Stimulated activated CD4-positive, alpha-beta T cell treated with anti-CD3 and anti-CD28 coated beads, Interleukin-4, amount 100 ng/mL, for 1 hour (primary cell): ENCODE measurements at regions not wholly inside any gene's neighbourhood (a gene's known extent, or its start where the extent isn't known, plus 50 kb on each side); places are given as distances from the start of the nearest gene placed in this dataset.

ENCODE experiments used
- DNase-seq: peaks from one replicate; pipeline ENCODE4 v3.0.0-alpha.2; 2020

DNA sequence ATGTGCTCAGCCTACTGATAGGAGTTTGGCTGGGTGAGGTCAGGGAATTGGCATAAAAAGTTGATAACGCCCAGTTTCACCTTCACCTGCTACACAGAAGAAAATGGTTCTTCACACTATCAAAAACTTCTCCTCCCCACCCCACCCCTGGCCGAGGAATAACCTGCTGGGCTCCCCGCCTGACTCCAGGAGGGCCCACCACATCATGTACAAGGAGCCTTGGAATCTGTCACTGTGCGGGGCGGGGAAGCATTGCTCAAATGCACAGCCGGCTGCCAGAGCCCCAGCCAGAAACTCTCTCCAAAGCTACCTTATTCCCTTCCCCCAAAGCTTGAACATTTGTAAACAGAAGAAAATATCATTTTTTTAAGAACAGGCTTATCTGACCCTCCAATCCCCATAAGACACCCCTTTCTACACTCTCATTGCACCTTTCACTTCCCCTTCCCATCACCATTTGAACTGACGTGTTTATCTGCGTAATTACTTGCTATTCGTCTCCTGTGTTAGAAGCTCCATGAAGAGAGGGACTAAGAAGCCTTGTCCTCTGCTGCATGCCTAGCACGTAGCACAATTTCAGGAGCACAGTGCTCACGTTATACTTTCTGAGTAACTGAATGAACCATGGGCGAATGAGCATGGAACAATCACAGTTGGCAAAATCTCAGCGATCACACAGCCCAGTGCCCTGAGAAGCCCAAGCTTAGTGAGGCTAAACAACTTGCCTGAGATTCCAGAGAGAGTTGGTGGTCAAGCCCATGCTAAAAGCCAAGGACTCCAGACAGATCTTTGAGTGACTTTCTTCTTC lies 82.9 kb downstream of the HES1 start:
- no peak for DNase-seq

DNA sequence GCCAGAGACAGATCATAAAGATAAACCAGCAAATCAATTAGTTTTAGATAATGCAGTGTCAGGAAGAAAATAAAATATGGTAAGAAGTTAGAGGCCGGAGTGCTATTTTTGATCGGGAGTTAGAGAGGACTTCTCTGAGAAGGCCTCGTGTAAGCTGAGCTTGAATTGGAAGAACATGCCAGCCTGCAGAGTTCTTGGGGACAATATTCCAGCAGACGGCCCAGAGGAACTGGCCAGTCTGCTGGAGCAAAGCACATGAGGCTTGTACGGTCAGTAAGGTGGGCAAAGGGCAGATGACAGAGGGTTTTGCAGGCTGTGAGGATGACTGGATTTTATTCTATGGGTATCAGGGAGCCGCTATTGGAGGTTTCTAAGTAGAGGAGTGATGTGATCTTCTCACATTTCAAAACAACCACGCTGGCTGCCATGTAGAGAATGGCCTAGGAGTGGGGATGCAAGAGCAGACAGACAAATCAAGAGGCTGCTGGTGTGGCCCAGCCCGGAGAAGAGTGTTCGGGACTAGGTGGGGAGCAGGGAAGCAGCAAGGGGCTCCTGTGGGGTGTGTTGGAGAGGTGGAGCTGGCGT lies 84.0 kb downstream of the HES1 start:
- no peak for DNase-seq

DNA sequence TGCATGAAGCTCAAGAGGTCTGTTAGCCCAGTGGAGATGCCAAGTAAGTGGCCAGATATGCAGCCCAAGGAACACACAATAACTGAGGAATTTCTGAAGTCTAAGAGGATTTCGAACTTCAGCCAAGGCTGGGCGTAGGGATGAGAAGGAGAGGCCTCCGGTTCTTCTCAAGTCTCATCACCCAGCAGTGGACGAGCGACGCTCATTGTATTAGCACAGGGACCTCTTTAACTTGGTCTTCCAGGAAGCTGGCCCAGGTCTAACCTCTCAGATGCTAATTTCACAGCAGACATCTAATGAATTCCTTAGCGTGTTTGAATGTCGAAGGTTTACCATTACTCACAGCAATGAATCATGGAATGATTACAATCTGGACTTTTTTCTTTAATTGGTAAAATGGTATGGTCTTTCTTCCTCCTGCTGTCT lies 85.0 kb downstream of the HES1 start:
- DNase-seq: no peak

DNA sequence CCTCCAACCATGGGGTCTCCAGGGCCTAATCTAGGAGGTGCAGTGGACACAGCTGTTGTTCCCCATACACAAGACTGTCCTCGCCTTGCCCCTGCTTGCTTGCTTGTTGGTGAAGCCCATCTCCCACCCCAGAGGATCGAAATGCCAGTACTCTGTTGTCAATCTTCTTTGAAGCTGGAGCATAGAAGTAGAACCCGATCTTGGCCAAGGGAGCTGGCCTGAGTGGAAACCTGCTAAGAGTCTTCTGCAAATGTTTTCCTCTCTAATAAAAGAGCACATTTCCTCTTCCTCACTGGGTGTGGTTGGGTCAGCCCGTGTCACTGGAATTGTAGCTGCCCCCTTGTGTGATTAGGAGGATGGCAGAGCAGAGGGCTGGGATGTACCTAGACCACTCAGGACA lies 85.4 kb downstream of the HES1 start:
- no peak for DNase-seq

DNA sequence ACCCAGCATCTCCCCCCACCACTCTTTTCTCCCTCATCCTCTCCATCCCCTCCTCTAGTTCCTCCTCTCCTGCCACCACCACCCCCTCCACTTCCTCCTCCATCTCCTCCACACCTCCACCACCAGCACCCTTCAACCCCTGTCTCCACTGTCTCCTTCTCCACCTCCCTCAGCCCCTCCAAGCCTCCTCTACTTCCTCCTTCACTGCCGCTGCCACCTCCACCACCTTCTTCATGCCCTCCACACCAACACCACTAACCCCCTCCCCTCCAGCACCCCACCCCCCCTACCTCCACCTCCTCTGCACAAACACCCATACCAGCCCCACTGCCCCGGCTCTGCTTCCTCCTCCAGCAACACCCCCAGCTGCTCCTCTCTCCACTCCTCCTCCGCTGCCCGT lies 88.0 kb downstream of the HES1 start:
- DNase-seq: no peak

DNA sequence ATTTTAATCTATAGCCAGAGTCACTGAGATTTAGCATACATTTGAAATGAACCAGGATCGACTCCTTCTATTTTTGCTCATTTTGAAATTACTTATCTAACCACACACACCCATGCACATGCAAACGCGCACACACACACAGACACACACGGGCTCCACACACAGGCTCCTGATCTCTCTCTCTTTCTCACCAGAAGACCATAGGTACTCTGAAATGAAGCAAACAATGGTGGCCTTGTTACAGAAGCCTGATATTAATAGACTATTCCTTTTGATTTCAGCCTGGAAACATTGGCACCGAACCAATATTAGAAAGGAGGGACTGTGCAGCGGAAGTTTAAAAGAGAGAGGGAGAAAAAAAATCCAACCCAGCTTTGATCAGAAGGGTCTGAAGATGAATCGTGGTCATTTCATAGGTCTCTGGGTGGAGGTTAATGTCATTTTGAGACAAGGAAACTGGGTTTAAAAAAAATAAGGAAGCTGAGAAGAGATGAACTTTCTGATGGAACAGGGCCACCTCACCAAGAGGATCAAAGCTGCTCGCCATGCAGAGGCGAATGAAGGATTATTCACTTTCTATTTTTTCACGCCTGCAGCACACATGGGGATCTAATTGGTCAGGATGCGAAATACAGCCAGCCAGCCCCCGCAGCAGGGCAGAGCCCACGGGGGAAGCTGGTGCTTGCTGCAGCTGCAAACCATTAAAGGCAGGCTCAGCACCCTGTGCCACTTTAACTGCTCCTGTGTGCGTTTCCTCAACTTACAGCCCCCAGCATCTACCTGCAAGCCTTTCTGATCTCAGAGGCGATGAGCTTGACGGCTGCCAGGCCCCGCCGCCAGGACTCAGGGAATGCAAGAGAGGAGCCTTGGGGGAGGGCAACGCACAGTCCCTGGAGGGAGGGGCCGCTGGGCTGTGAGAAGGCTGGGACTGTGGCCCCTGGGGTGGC lies 88.8 kb downstream of the HES1 start:
- DNase-seq: no peak

DNA sequence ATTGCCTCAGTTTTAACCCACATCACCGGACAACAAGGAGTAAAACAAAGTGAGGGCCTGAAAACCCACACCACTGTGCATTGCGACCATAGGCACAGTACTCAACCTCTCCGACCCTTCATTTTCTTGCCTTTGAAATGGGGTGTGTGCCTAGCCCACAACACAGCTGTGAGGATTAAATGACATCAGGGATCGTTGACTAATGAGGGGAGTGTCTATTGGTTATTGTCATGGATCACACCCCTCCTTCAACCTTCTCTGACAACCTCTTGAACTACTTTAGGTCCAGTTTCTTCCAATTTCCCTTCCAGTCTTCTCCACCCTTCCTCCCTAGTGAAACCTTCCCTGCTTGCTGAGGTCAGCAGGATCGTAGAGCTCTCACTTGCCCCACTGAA lies 89.5 kb downstream of the HES1 start:
- no peak for DNase-seq

DNA sequence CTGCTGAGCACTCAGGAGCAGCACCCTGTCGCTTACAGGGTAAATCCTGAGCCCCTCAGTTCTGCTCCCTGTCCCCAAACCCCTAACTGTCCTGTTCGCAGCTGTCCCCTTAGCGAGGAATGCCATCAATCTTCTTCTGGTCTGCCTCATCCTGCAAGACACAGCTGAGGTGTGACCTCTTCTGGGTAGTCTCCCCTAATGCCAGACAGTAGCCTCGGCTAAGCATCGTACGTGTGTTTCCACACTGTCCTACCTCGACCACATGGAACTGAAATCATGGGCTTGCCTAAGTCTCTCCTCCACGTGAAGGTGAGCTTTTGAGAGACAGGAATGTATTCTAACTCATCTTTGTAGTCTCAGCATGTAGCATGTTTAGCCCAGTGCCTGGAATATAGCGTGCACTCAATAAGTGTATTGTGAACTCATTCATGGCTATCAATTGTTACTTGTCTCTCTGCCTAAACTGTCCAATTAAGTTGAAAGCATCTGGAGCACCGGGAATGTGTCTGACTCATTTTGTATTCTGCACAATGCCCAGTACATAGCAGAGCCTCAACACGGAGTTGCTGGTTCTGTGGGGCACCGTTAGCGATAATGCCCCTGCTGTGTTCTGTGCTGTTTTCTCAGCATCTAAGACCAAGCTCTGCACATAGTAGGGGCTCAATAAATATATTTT lies 90.2 kb downstream of the HES1 start:
- DNase-seq: no peak

DNA sequence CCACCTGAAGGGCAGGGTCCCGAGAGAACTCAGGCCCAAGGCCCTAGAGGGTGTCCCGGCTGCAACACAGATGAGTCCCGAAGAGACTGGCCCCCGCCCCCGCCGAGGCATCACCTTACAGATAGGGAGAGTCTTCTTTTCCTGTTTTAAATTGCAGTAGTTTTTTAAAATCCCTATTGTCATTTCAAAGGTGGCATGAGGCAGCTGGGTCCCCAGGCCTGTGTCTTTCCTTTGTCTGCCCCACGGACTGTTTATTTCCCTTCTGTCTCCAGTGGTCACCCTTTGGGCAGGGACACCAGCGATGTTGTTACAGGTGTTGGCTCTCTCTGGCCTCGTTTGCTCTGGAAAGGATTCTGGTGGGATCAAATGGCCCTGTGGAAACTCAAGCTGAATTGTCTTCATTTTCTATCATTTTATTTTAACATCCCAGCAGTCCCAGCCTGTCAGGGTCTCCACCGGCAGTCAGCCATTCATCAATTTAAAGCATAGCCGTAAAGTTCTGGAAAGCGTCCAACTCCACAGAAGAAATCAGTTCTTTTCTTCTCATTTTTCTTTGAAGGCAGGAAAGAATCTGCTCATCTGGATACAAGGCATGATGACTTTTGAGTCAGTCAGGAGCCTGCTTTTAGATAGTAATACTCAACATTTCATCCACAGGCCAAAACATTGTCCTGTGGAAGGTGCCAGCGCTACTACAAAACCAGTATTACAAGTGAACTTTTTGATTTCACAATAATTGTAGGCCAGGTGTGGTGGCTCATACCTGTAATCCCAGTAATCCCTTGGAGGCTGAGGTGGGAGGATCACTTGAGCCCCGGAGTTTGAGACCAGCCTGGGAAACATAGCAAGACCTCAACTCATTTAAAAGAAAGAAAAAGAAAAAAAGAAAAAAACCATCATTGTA lies 96.2 kb downstream of the HES1 start:
- DNase-seq: no peak

DNA sequence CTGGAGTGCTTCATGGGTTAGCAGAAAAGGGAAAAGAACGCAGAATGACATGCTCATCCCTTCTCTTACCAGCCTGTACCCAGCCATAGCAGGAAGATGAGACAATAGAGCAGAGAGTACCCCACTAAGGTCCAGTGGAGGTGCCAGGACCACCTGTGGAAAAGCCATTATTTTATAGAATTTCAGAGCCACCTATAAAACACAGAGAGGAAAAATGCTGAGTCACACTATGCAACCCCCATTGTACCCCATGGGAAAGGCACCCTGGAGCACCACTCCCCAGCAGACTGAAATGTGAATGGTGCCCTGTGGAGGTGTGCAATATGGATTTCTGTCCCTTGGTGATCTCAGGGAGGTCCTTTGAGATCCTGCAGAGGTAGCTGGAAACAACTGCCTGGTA lies 97.2 kb downstream of the HES1 start:
- DNase-seq: no peak

DNA sequence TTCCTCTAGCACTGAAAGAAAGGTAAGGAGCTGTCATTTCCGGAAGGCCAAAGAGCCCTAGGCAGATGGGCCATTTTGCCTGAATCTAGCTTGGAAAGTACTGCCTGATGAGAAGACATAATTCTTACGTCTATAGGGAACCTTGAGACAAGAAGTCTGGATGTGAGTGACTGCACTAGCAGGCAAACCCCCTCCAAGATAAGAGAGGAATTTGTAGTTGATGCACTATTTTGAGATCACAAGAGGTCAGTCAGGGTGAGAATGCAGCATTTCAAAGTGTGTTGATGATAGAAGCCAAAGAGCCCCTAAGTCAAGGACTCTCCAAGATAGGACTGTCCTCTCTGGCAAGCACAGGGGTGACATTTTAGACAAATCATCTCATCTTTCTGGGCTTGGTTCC lies 99.2 kb downstream of the HES1 start:
- DNase-seq: no peak

DNA sequence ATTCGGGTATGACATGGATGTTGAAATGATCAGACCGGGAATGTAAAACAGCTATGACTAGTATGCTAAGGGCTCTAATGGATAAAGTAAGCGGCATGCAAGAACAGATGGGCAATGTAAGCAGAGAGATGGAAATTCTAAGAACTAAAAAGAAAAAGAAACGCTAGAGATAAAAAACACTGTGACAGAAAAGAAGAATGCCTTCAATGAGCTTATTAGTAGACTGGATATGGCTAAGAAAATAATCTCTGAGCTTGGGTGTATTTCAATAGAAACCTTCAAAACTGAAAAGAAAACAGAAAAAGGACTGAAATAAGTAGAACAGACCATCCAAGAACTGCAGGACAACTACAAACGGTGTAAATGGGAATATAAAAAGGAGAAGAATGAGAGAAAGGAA lies 101.2 kb downstream of the HES1 start:
- DNase-seq: no peak

DNA sequence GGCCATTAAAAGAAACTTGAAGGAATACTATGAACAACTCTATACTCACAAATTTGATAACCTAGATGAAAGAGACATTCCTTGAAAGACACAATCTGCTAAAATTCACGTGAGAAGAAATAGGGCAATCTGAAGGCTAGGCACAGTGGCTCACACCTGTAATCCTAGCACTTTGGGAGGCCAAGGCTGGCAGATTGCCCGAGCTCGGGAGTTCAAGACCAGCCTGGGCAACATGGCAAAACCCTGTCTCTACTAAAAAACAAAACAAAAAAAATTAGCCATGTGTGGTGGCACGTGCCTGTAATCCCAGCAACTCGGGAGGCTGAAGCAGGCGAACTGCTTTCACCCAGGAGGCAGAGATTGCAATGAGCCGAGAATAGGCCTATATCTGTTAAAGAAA lies 104.8 kb downstream of the HES1 start:
- no peak for DNase-seq

DNA sequence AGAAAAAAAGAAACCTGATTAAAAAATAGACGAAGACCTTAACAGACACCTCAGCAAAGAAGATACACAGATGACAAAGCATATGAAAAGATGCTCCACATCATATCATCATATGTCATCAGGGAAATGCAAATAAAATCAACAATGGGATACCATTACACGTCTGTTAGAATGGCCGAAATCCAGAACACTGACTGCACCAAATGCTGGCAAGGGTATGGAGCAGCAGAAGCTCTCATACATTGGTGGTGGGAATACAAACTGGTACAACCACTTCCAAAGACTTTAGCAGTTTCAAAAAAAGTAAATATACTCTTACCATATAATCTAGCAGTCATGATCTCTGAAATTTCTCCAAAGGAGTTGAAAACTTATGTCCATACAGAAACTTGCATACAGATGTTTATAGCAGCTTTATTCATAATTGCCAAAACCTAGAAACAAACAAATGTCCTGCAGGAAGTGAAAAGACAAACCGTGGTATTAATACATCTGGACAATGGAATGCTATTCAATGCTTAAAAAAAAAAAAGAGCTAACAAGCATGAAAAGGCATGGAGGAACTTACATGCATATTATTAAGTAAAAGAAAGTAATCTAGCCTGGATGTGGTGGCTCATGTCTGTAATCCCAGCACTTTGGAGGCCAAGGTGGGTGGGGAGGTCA lies 107.4 kb downstream of the HES1 start:
- no peak for DNase-seq

DNA sequence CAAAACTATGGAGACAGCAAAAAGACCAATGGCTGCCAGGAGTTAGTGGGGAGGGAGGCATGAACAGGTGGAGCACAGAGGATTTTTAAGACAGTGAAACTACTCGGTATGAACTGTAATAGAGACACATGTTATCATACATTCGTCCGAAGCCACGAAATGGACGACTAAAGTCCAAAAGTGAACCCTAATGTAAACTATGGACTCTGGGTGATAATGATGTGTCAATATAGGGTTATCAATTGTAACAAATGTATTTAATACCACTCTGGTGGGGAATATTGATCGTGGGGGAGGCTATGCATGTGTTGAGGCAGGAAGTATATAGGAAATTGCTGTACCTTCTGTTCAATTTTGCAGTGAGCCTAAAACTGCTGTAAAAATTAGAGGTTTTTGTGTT lies 107.0 kb downstream of the CPN2 start:
- DNase-seq: no peak

DNA sequence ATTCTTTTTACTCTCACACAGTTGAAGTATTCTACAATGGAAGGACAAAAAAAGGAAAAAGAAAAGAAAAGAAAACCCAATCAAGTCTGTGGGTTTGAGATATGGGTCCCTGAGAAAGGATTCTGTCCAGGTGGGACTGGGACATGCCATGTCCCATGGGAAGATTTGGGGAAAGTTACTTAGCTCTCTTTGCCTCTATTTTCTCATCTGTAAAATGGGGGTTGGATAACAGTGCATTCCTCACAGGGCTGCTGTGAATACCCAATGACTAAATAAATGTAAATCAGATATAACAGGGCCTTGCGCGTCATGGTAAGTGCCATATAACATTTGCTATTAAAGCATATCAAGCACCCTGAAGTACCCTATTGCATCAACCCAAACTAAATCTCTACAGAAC lies 105.7 kb downstream of the CPN2 start:
- DNase-seq: no peak

DNA sequence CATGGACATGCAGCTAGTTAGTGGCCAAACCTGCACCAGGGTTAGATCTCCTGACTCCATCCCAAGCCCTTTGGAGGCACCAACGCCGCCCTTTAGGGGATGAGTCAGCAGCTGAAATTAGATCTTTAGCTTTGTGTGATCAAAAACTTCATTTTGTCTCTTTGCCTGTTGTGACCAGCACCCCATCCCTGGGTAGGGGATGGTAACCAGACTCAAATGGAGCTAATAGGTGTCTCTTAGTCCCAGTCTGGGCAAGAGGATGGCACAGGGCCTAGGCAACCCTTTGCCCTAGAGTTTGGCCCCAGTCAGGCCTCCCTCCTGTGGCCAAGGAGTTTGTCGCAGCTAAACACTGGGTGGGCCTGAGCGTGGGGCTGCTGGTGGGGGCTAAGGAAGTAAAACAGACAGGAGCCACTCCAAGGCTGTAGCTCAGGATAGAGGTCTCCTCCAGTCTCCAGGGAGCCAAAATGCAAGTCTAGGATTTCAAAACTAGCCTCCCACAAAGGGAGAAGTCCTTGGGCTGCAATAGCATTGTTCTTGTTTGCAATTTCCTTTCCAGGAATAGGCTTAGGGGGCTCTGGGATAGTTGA lies 105.1 kb downstream of the CPN2 start:
- no peak for DNase-seq

DNA sequence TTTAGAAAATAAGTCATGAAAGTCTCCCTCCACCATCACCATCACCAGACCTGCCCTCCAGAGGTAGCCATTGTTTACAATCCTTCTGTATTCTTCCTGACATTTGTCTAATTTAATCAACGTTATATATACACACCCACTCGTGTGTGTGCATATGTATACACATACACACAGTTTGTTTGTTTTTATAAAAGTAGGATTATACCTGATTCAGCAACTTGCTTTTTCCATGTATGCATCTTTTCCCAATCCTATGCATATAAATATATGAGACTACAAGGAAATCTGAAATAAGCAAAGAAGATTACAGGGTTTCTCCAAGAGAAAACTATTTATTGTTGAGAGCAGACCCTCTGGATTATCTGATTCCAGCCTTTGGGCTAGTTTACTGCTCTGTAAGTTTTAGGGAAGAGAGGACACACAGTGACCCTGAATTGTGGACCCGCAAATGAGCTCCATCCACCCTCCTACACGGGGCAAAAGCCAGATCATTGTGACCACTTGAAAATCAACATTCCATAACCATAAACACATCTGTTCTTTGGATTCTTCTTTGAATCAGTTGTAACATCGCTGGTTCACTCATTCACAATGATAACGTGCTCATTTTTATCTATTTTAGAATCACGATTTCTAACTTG lies 104.3 kb downstream of the CPN2 start:
- DNase-seq: no peak

DNA sequence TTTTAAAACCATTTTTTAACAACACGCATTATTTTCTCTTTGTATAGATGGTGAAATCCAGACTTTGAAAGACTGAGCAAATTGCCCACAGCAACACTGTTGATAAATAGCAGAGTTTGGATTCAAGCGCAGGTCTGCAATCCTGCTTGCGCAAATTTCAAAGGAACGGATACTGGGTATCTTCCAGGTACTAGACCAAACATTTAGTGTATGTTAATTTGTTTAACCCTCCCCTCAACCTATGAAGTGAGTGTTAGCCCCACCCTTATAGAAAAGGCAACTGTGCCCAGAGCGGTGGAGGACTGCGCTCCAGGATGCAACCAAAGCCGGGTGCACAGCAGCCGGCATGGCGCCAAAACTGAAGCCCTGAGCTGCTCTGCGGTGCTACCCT lies 103.8 kb downstream of the CPN2 start:
- no peak for DNase-seq

DNA sequence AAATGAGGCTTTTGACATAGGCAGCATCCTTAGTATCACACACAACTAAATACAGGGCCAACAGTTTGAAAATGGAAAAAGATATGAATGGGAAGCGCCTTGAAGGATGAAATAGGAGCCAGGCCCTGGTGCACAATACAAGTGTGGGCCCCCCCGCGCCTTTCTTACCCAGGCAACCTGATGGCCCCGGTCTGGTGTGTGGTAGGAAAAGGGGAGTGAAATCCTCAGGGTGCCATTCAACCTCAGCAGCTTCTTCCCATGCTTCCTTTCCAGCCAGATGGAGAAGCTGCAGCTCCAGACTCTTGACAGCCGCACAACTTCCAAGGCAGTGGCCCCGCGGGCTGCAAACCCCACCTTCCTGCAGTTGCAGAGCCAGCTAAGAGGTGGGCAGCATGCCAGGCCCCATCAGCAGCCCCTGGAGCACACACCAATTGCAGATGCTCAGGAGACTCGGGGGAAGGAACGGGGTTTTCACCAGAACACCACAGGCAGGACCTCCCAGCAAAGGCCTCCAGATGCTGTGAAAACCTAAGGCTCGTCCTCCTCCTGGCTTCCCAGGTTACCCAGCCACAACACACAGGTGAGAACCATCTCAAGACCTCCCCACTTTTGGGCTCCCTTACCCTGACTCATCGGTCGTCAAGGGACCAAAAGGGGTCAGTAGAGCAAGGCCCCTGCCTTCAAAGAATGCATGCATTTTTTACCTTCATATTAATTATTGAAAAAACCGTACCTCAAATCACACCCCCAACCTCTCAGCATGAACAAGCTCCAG lies 101.6 kb downstream of the CPN2 start:
- no peak for DNase-seq
